Esophagus muscularis mucosa (tissue), 4 donors: ENCODE measurements at regions not wholly inside any gene's neighbourhood (a gene's known extent, or its start where the extent isn't known, plus 50 kb on each side); places are given as distances from the start of the nearest gene placed in this dataset.

Source experiments
- CTCF ChIP-seq, 3 experiments: fragments of 200-600 bp in 2 of 3; fragments of 450-650 bp in 1 of 3; sonication (generic) in 2 of 3; IDR thresholded peaks; one replicate each; pipeline ENCODE4 v1.5.1; 2017 to 2019; ENCODE audit warnings: antibody characterized with exemption in 3 of 3, mild to moderate bottlenecking in 2 of 3, moderate library complexity in 1 of 3
- EP300 ChIP-seq: sonication (generic); formaldehyde crosslinking; IDR thresholded peaks from one replicate; pipeline ENCODE4 v1.6.1; 2017; ENCODE audit warnings: antibody characterized with exemption
- POLR2A ChIP-seq: fragments of 450-650 bp; IDR thresholded peaks from one replicate; pipeline ENCODE4 v1.6.1; 2017; ENCODE audit warnings: antibody characterized with exemption, moderate library complexity, mild to moderate bottlenecking, low read depth

- TF ChIP-seq CTCF (IDR thresholded peaks at IDR 0.05) (no peak), POLR2A (no peak), EP300 (no peak)
These were observed 183.4 kb upstream of the MAGI2 start for GRCh38 chr7:79636849-79637248.
